A549 (cell line): ENCODE measurements at regions not wholly inside any gene's neighbourhood (a gene's known extent, or its start where the extent isn't known, plus 50 kb on each side); places are given as distances from the start of the nearest gene placed in this dataset.

Experiments used
- ATAC-seq, 2 experiments: fragments of 200-7000 bp in 1 of 2; fragments of >200 bp in 1 of 2; cut with Nextera tagmentation in 1 of 2; cut with Tn5 transposase in 1 of 2; 3 replicates each; pipeline versions ENCODE4 v1.8.0 to v1.9.1; 2018 to 2020; ENCODE audit warnings: mild to moderate bottlenecking in 1 of 2, moderate library complexity in 1 of 2
- CTCF ChIA-PET: fragments of 300-600 bp; sonication (Branson Sonifier 250); formaldehyde crosslinking; extraction: SDS; loops from one replicate; lab custom pipeline; 2021; ENCODE audit warnings: antibody characterized with exemption, inconsistent platforms; lab: Yijun Ruan, JAX
- POLR2A ChIA-PET: fragments of 350-600 bp; formaldehyde crosslinking; extraction: SDS; loops from one replicate; lab custom pipeline; 2021; ENCODE audit warnings: antibody characterized with exemption, inconsistent platforms; lab: Yijun Ruan, JAX
- DNase-seq, 2 experiments: peaks; one replicate each; pipeline versions ENCODE4 v3.0.0 to v3.0.0-alpha.2; 2011 to 2016; ENCODE audit warnings: low read depth in 1 of 2, low spot score in 1 of 2
- FAIRE-seq: peaks from 2 replicates; lab custom pipeline; 2011; peaks lifted over from hg19 to GRCh38; lab: Jason Lieb, UNC
- H3K27ac ChIP-seq, 2 experiments: fragments of >200 bp; sonication (Bioruptor Twin); formaldehyde crosslinking; 3 replicates each; pipeline ENCODE4 v1.5.1; 2016 to 2017
- H3K4me1 ChIP-seq: fragments of >200 bp; sonication (Bioruptor Twin); formaldehyde crosslinking; 3 replicates; pipeline ENCODE4 v1.6.1; 2016
- H3K4me2 ChIP-seq: fragments of >200 bp; sonication (Bioruptor Twin); formaldehyde crosslinking; 3 replicates; pipeline ENCODE4 v1.6.1; 2016
- H3K4me3 ChIP-seq: fragments of >200 bp; sonication (Bioruptor Twin); formaldehyde crosslinking; 3 replicates; pipeline ENCODE4 v1.5.1; 2016
- H3K9me3 ChIP-seq: fragments of >200 bp; sonication (Bioruptor Twin); formaldehyde crosslinking; 3 replicates; pipeline ENCODE4 v1.6.1; 2016
- CBX8 ChIP-seq: fragments of 200-600 bp; sonication (generic); IDR thresholded peaks from 2 replicates; pipeline ENCODE4 v1.6.1; 2016
- CHD4 ChIP-seq: fragments of 200-600 bp; sonication (generic); IDR thresholded peaks from 2 replicates; pipeline ENCODE4 v1.6.1; 2016; ENCODE audit warnings: antibody characterized with exemption, mild to moderate bottlenecking, borderline replicate concordance
- CTCF ChIP-seq: fragments of >200 bp; sonication (Bioruptor Twin); formaldehyde crosslinking; IDR thresholded peaks from 3 replicates; pipeline ENCODE4 v1.5.1; 2016
- E2F6 ChIP-seq: IDR thresholded peaks from 2 replicates; pipeline ENCODE4 v1.6.1; 2012; ENCODE audit warnings: low read depth, borderline replicate concordance
- FOSB ChIP-seq: fragments of 250-450 bp; sonication (Bioruptor Pico); IDR thresholded peaks from 2 replicates; pipeline ENCODE4 v1.5.0; 2020; ENCODE audit warnings: mild to moderate bottlenecking, moderate library complexity
- HDAC2 ChIP-seq: fragments of 200-600 bp; sonication (generic); IDR thresholded peaks from 2 replicates; pipeline ENCODE4 v1.6.1; 2016
- HOXA7 ChIP-seq: fragments of 250-450 bp; sonication (Bioruptor Pico); IDR thresholded peaks from 2 replicates; pipeline ENCODE4 v1.5.0; 2020; ENCODE audit warnings: mild to moderate bottlenecking, moderate library complexity
- HOXB13 ChIP-seq: fragments of 250-450 bp; sonication (Bioruptor Pico); IDR thresholded peaks from 2 replicates; pipeline ENCODE4 v1.5.0; 2020; ENCODE audit warnings: low read depth, mild to moderate bottlenecking, moderate library complexity
- JUN ChIP-seq, 2 experiments: fragments of >200 bp; sonication (Bioruptor Twin); formaldehyde crosslinking; IDR thresholded peaks; 2 replicates in 1 of 2; 3 replicates in 1 of 2; pipeline ENCODE4 v1.6.1; 2016 to 2017
- NPAS2 ChIP-seq: fragments of 250-450 bp; sonication (Bioruptor Pico); IDR thresholded peaks from 2 replicates; pipeline ENCODE4 v1.8.0; 2022; ENCODE audit warnings: mild to moderate bottlenecking, moderate library complexity, borderline replicate concordance
- NR3C1 ChIP-seq: fragments of >200 bp; sonication (Bioruptor Twin); formaldehyde crosslinking; IDR thresholded peaks from 3 replicates; pipeline ENCODE4 v1.6.1; 2017
- PHF8 ChIP-seq: fragments of 200-600 bp; sonication (generic); IDR thresholded peaks from 2 replicates; pipeline ENCODE4 v1.6.1; 2016; ENCODE audit warnings: low read depth, mild to moderate bottlenecking, antibody characterized with exemption, moderate library complexity, borderline replicate concordance
- POLR2A ChIP-seq: IDR thresholded peaks from 2 replicates; pipeline ENCODE4 v1.6.1; 2012; ENCODE audit warnings: mild to moderate bottlenecking, low read length
- RAD21 ChIP-seq, 2 experiments: fragments of >200 bp in 1 of 2; sonication (Bioruptor Twin) in 1 of 2; formaldehyde crosslinking in 1 of 2; IDR thresholded peaks in 1 of 2; conservative IDR thresholded peaks in 1 of 2; 2 replicates in 1 of 2; 3 replicates in 1 of 2; pipeline ENCODE4 v1.6.1; 2012 to 2018; ENCODE audit warnings: inconsistent platforms in 1 of 2
- RNF2 ChIP-seq: fragments of 200-600 bp; sonication (generic); IDR thresholded peaks from 2 replicates; pipeline ENCODE4 v1.6.1; 2016; ENCODE audit warnings: low read depth, mild to moderate bottlenecking, antibody characterized with exemption, moderate library complexity, borderline replicate concordance
- TFCP2L1 ChIP-seq: fragments of 250-450 bp; sonication (Bioruptor Pico); IDR thresholded peaks from 2 replicates; pipeline ENCODE4 v1.5.0; 2021; ENCODE audit warnings: mild to moderate bottlenecking
- ZFP36 ChIP-seq: fragments of 450-650 bp; IDR thresholded peaks from 2 replicates; pipeline ENCODE4 v1.6.1; 2014; ENCODE audit warnings: borderline replicate concordance; ENCODE audit not compliant: partially characterized antibody
- ZNF302 ChIP-seq: fragments of 250-450 bp; sonication (Bioruptor Pico); IDR thresholded peaks from 2 replicates; pipeline ENCODE4 v1.9.0; 2021; ENCODE audit warnings: inconsistent platforms, mild to moderate bottlenecking, moderate library complexity
- ZSCAN20 ChIP-seq: fragments of 250-450 bp; sonication (Bioruptor Pico); IDR thresholded peaks from 2 replicates; pipeline ENCODE4 v1.8.0; 2022; ENCODE audit warnings: mild to moderate bottlenecking, moderate library complexity
- WGBS: methylation state at CpG from one replicate; pipeline ENCODE4 v1.1.6; 2017; ENCODE audit errors: missing lambda C conversion rate; 5-methylcytosine and 5-hydroxymethylcytosine counted together
- TF ChIP-seq, protein P1 (sequence below): IDR thresholded peaks from 2 replicates; pipeline ENCODE4 v1.6.1; 2012

DNA sequence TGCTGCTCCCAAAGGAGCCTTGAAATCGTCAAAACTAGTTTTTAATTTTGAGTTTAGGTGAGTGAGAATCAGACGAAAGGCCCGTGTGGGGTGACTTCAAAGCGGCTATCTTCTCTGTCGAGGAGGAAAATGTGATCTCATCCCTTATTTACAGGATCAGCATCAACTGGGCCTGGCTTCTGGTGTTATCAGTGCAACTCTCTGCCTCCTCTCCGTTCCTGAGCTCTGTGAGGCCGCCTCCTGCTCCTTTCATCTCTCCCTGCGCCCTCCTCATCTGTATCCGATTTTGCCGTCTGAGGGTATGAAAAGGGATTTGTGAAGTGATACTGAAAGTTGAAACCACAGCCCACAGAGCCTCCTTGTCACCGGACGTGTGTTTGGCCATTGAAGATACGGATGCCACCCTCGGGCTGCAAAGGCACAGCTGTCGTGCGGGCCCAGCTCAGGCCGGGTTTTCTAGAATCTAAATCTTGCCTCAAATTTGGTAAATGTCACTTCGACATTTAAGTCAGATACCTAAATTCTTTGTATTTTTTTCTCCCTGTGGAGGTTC, 408.7 kb upstream of the ADARB2 start:
- Histone ChIP-seq H3K4me1 (no peaks in the 10 kb centered on the region), H3K4me2 (no peak overlapping the region), H3K27ac (no peak overlapping the region), H3K9me3 (no peaks in the 10 kb centered on the region), H3K4me3 (no peak overlapping the region)
- TF ChIP-seq CTCF (no peak), POLR2A (no peak), TFCP2L1 (CRISPR knock-in tag) (no peak), HOXA7 (CRISPR knock-in tag) (no peak), FOSB (CRISPR knock-in tag) (no peak), HOXB13 (CRISPR knock-in tag) (no peak), CBX8 (no peak), HDAC2 (no peak)
- TF ChIP-seq, protein P1, sequence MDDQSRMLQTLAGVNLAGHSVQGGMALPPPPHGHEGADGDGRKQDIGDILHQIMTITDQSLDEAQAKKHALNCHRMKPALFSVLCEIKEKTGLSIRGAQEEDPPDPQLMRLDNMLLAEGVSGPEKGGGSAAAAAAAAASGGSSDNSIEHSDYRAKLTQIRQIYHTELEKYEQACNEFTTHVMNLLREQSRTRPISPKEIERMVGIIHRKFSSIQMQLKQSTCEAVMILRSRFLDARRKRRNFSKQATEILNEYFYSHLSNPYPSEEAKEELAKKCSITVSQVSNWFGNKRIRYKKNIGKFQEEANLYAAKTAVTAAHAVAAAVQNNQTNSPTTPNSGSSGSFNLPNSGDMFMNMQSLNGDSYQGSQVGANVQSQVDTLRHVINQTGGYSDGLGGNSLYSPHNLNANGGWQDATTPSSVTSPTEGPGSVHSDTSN: no peak
- ChIA-PET CTCF (no interaction called here), POLR2A (no interaction called here)
- DNase-seq (no peak), FAIRE-seq (no peak), ATAC-seq (no peak)
- 26% methylated on average over 18 of the region's 18 CpGs for WGBS

DNA sequence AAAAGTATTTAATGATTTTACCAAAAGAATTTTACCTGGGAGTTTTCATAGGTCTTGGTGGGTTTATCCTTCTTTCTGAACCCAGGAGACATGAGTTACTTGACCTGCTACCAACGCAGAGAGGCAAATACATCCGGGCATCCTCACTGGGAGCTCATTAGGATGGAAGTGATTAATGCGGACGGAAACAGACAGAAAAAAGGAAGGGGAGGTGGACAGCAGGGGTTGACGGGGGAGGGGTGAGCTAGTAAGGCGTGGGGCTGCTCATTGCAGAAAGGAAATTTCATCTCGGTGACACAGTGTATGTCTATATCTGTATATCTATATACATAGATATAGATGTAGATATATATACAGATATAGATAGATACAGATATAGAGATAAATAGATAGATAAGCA, 408.2 kb upstream of the ADARB2 start:
- TF ChIP-seq CHD4 (no peak), HOXA7 (CRISPR knock-in tag) (no peak), E2F6 (no peak), NR3C1 (no peak), NPAS2 (CRISPR knock-in tag) (no peak), RAD21 (conservative IDR thresholded peaks at IDR 0.05 in 1 of 2, IDR thresholded peaks at IDR 0.05 in 1 of 2) (no peak), RNF2 (no peak), POLR2A (no peak), ZSCAN20 (CRISPR knock-in tag) (no peak), JUN (IDR thresholded peaks at IDR 0.05) (no peak), PHF8 (no peak), CTCF (no peak), ZNF302 (CRISPR knock-in tag) (no peak), ZFP36 (no peak)
- H3K27ac ChIP-seq: no peak overlapping the region

More for the DNA sequence above, 408.2 kb upstream of the ADARB2 start:
- H3K4me2 ChIP-seq: no peak overlapping the region
- no peak for ATAC-seq
- CTCF ChIA-PET: no interaction called here
- no peak for FAIRE-seq
- no peak for DNase-seq
- H3K4me1 ChIP-seq: no peaks in the 10 kb centered on the region
- POLR2A ChIA-PET: no interaction called here
- 36% methylated on average over 7 of the region's 7 CpGs for WGBS
- no peak overlapping the region for H3K4me3 ChIP-seq
- no peaks in the 10 kb centered on the region for H3K9me3 ChIP-seq
